GM21717 (cell line): ENCODE measurements at regions not wholly inside any gene's neighbourhood (a gene's known extent, or its start where the extent isn't known, plus 50 kb on each side); places are given as distances from the start of the nearest gene placed in this dataset.

Source experiments
- ATAC-seq: cut with Tn5 transposase; IDR thresholded peaks from one replicate; pipeline ENCODE4 v1.9.1; 2021; ENCODE audit warnings: mild to moderate bottlenecking, moderate library complexity; ENCODE audit not compliant: unreplicated experiment

DNA sequence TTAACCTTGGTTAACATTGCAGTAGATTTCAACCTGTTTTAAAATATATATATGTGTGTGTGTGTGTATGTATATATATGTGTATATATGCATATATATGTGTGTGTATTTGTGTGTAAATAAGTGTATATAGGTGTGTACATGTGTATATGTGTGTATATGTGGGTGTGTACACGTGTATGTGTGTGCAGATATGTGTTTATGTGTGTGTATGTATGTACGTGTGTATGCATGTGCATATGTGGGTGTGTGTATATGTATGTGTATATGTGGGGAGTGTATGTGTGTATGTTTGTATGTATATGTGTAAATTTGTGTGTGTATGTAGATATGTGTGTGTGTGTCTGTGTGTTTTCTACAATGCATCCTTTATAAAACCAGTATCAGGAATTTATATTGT, 205.5 kb upstream of the FOXF1 start:
- no peak for ATAC-seq

DNA sequence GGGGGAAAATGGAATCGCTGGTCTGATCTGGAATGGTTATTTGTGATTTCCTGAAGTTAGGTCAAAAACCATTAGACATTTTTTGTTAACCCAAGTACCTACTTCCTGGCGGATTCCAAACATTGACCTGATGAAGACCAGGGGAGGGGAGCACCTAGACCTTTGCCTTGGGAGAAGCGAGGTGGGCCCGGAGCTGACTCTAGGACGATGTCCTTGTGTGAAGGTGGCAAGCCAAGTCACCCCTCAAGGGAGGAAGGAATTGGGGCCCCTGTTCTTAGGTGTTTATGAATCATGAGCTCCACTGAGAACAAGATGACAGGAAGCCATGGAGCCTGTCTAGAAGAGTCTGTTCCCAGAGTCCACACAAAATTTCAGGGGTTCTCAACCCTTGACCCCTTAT, 204.9 kb upstream of the FOXF1 start:
- no peak for ATAC-seq

DNA sequence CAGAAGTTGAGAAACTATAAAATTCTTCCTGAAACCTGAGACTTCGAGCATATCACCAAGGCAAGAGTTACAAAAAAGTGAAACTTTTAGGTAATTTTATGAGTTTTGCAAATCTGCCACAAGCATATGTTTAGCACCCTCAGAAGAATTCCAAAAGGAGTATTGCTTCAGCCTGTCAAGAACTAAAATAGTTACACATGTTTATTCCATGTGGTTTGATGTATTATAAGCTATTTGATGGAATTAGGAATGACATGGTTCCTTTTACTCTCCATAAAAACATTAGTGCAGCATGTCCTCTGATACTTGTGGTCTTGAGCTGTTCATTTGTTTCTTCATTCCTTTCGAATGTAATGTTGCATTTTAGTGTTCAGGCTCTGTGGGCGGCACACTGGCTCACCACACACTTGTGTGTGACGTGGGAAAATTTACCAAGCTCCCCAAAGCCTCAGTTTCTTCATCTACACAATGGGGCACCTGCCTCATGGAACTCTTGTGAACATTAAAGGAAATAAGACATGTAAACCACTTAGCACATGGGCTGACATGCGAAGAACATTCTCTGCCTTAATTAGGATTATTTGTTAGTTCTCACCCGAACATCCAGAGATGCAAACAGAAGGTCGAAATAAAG, 204.2 kb upstream of the FOXF1 start:
- ATAC-seq = no peak

DNA sequence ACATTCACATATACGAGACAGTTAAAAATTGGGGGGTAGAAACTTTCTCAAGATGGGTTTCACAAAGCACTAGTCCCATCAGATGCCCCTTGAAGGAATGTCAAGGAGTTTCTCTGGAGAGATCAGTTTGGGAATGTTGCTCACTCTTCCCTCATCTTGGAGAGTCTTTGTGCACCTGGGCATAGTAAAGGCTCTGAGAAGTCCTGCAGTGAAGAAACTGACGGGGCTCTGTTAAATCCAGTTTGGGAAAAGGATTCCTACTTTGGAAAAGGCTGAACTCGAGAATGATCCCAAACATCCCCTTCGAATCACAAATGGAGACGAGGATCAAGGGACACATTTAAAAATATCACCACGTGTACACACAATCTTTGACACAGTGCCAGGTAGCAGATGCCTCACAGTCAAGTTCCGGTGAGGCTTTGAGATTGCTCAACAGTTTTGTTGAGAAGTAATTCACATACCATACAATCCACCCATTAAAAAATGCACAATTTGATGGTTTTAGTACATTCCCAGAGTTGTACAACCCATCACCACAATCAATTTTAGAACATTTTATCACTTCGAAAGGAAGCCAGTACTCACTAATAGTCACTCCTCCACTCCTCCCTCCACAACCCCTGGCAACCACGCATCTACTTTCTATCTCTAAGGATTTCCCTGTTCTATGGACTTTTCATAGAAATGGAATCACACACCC, 203.4 kb upstream of the FOXF1 start:
- ATAC-seq = no peak

DNA sequence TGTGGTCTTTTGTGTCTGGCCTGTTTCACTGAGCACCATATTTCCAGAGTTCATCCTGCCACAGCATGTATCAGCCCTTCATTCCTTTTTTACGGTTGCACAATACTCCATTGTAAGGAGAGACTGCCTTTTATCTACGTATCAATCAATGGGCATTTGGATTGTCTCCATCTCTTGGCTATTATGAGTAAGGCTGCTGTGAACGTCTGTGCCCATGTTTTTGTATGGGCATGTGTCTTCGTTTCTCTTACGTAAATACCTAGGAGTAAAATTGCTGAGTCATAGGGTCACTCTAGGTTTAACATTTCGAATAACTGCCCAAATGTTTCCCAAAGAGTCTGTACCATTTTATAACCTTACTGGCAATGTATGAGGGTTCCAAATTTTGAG, 202.8 kb upstream of the FOXF1 start:
- no peak for ATAC-seq

DNA sequence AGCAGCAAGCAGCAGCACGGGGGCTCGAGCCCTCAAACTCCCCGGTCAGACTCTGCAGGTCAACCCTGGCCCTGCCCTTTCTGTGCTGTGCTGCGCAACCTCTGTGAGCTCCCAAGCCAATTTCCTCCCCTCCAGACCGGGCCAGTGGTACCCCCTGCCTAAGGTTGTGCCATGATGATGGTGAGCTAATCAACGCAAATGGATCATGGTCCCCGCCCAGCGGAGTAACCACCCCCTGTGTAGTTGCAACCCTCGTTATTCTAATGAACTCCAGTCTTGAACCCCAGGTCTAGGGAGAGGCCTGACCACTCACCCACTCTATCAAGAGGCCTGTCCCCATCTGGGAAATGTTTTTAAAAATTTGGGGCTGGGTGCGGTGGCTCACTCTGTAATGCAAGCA, 201.8 kb upstream of the FOXF1 start:
- ATAC-seq = no peak

DNA sequence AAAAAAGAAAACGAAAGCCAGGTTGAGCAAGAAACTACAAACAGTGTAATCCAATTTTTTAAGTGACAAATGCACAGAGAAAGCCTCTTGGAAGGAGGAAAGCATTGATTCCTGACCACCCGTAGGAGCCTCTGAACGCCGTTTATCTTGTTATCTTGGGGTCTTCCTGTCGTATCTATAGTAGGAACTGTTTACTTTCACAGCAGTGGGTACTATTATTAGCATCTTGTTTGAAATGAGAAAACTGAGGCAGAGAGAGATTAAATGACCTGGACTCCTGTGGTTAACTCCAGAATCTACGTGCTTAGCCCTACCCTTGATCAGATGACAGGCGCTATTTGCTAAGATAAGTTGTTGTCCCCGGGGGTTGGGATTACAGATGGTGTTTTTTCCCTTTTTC, 196.7 kb upstream of the FOXF1 start:
- no peak for ATAC-seq

DNA sequence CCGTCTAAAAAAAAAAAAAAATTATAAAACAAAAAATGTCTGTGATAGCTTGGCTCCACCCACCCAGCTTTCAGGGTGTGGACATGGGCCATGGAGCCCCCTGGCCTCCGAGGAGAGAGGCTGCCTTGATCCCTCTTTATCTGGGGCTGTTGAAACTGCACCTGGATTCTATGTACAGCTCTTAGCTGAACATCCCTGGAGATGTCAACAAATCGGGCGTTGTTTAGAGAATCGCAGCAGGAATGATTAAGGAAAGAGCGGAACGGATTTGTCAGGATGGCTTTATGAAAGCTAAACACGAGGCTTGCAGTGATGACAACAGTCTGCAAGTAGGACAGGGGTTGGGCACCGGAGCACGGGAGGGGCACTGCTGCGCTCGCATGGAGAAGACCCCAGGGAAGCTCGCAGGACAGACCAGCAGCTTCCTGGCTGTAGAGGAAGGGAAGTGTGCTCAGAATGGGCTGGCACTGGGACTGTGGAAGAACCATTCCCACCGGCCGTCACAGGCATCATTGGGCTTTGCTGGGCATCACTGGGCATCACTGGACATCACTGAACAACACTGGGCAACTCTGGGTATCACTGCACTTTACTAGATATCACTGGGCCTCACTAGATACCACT, 195.8 kb upstream of the FOXF1 start:
- ATAC-seq = no peak

DNA sequence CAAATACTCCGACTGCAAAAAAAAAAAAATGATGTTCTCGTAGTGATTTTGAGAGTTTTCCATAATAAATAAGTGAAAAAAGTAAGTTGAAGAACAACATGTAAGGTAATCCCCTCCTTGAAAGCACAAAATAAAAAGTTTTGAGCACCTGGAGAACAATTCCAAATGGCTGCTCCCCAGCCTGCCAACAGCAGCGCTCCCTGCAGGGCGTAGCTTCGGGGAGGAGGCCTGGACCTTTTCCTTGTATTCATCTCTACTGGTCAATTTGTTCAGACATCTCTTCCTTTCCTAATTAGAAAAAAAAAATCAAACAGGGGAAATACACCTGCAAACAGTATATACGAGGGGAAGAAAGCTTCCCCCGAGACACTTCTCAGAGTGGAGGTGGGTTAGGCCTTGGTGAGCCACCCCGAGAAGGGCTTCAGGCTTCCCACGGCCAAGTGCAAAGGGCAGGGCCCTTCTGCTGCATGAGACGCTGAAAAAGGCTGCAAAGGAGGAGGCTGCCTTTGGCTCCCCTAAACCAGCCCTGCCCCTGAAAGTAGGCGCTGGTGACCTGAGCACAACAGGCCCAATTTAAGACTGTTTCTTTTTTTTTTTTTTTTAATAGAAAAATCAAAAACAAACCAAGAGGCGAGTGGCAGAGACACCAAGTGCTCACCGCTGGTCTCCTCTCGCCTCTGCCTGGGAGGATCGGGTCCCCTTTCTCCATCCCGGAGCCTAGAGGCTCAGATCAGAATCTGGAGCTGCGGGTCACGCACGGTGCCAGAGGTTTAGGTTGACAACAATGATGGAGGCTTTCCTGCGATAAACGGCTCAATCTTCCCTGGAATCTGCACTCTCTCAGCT, 193.1 kb upstream of the FOXF1 start:
- ATAC-seq = no peak

DNA sequence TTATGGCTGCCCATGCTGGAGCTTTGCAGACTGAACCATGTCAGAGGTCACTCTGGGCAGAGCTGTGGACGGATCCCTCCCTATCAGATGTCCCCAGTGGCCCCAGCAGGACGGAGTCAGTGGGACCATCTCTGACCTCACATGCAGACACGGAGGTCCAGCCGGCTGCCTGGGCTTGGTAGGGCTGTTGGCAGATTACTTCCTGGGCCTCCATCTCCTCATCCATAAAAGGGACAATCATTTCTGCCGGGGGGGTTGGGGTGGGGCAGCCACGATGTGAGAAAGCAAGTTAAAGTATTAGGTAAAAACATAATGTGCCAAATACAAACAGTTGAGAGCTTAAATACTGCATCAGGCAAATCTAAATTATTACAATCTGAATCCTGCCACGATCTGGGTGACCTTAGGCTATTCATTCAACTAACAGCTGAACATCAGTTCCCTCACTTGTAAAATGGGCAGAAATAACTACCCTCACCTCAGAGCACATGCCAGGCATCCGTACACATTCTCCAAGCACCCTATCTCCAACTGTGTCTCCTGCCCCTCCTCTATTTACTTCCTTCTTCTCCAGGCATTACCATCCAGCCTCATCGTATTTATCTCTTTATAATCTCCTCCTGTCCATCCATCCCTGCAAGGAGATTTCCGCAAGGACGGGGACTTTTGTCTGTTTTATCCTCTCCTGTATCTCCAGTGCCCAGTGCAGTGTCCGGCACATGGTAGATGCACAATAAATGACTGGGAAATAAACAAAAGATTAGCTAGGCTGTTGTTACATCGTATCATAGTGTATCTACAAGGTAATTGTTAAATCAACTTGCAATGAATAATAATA, 192.3 kb upstream of the FOXF1 start:
- ATAC-seq = no peak

DNA sequence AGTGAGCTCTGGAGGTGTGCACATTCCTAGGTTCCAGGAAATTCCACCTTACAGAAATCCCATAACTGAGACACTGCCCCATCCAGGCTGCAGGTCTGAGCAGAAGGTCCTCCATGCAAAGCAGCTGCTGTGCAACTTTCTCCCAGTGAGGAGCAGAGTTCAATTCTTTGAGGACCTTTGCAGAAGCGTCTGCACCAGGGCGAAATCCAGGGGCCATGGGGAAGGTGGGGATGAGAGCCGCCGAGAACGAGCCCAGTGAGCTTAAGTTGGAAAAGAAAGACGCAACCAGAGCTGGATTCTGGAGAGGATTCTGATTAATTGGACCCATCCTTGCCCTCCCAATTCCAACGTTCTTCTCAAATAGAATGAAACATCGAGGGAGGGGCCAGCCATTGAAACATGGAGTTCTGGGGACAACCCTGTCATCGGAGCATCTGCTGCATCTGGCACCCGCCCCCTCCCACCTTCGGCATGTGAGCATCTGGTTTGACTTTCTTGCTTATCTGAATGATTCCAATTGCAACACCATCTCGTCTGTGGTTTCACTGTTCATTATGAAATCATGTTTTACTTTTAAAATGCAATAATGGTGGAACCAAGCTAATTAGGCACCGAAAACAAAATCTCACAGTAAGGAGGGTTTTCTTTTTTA, 190.6 kb upstream of the FOXF1 start:
- ATAC-seq = no peak

DNA sequence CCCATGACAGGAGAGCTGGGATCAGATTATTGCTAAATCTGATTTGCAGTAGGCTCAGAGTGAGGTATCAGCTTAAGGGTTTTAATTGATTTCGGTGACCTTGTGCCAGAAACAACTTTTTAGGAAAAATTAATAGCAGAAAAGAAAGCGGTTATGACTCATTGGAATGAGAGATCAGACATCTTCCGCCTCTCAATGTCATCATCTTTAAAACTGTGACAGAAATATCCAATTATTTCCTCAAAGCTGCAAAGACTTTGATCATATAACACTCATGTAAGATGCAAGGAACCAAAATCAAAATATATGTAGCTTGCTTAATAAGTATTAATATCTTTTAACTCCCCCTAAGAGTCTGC, 190.1 kb upstream of the FOXF1 start:
- ATAC-seq = no peak

DNA sequence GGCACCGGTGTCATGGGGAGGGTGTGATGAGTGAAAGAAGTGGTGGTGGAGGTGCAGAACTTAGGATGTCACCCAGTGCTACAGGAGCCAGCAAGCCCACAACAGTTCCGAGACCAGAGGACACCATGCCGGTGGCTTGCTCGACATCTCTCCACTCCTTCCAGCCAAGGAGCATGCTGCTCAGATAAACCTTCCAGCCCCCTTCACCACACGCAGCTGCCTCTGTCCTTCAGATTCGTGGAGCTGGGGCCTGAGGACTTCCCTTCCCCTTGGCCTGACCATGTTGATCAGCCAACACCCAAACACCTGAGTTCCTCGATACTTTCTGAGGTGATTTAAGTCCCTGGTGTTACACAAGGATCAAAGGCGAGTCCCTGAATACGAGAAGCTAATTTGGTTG, 188.8 kb upstream of the FOXF1 start:
- ATAC-seq = no peak

DNA sequence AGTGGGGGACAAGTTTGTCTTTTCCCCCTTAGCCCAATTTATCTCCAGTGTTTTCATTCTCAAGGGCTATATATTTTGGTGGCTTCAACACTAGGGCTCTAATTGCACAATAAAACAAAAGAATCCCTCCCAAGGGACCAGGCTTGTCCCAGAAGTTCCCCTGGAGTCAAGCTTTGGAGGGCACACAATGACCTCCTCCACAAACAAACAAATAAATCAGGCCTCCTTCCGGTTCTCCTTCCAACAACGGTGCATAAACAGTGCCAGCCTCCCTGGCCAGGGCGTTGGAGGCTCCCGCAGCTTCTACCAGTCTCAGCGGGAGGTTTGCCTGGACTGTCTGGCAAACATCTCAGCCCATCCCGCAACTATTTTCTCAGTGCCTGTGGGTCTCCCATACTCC, 188.0 kb upstream of the FOXF1 start:
- ATAC-seq = no peak

DNA sequence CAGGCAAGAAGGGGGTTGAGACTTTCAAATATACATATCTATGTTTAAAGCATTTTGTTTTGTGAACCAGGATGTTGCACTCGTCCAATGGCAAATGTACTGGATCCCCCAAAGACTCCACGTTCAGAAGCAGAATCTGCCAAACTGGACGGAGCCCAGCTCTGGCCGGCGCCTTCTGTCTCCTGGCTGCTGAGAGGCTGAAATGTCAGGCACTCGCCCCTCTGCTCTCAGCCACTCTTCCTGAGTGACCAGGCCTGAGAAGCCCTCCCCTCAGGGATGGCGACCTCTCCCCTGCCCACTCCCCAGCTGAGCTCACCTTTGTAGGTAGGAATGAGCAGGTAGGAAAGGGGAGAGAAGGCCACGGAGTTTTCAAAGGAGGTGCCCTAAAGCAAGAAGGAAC, 187.5 kb upstream of the FOXF1 start:
- ATAC-seq = no peak

DNA sequence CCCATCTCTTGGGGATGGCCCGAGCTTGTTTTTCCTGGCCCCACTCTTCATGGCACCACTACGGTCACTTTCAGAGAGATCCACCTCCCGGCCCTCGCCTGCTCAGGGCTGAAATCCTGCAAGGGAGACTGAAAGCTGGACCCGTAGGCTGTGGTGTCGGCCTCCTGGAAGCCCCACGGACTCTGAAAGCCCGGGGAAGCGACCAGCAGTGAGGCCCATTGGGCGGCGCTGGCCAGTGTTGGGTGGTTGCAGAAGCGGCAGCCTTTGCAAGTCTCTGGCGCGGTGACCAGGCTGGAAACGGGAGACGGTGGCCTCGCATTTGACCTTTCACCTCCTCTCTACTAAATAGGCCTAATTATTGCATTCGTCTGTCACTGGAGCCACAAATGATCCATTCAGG, 186.0 kb upstream of the FOXF1 start:
- ATAC-seq = no peak

DNA sequence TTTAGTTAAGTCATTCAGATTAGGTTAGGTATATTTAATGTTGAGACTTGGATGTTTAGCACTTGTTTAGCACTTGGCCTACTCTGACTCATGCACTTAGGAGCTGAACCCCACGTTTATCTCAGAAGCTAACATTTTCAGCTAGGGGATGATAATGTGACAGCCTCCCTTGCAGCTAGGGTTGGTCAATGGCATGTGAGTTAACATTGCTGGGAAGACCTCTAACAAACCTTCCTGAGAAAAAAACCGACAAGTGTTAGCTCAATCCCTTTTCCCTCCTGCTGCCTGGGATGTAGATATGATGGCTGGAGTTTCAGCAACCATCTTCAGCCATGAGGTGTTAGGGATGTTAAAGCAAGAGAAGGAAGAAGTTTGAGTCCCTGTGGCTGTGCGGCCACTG, 185.0 kb upstream of the FOXF1 start:
- ATAC-seq = no peak

DNA sequence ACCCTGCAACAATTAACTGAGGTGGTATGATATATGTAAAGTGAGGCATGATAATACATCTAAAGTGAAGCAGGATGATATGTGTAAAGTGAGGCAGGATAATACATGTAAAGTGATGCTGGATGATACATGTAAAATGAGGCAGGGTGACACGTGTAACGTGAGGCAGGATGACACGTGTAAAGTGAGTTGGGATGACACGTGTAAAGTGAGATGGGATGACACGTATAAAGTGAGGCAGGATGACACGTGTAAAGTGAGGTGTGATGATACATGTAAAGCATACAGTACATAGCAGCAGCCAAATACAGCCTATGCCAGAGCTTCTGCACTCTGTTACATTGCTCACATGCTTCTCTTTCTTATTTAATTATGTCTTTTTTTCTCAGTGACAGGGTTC, 184.4 kb upstream of the FOXF1 start:
- no peak for ATAC-seq

DNA sequence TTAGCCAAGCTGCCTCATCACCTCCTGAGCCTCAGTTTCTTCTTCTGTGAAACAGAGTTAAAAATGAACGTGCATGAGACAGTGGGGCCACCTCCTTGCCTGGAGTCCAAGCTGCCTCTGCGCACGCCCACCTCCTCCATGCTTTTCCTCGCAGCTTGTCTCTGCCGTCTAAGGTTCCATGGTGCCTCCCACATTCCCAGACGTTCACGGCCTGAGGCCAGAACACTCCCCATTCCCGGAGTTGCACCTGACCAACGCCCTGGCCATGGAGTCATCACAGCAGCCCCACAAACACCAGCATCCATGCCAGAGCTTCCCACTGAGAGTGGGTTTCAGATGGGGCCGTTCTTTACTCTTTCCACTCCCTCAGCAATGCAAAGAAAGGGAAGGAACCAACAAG, 183.0 kb upstream of the FOXF1 start:
- ATAC-seq = no peak

DNA sequence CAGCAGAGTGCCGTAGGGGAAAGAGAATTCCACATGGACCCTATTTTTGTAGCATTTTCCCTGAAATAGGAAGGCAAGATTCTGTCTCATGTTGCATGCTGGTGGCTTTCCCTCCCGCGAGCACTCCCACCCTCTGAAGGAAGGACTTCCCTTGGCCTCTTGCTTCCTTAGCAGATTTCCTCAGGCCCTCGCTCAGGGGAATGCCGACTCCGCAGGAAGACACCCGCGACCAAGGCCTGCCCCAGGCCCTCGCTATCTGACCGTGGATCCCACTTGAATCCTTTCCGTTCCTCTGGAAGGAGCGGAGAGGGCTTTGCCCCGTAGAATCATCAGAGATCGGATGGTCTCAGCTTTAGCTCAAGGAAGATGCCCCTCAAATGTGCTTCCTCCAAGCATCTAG, 179.4 kb upstream of the FOXF1 start:
- no peak for ATAC-seq
